Breast epithelium (tissue), 4 donors: ENCODE measurements at regions not wholly inside any gene's neighbourhood (a gene's known extent, or its start where the extent isn't known, plus 50 kb on each side); places are given as distances from the start of the nearest gene placed in this dataset.

Source experiments
- DNase-seq, 2 donors: peaks; one replicate each; pipeline ENCODE4 v3.0.0-alpha.2; 2019; ENCODE audit warnings: low spot score in 2 of 2
- H3K27ac ChIP-seq, 2 donors: fragments of 200-600 bp; sonication (generic) in 1 of 2; one replicate each; pipeline ENCODE4 v1.5.1; 2016 to 2019; ENCODE audit warnings: mild to moderate bottlenecking in 1 of 2
- H3K27me3 ChIP-seq, 2 donors: fragments of 200-600 bp; sonication (generic) in 1 of 2; one replicate each; pipeline versions ENCODE4 v1.5.1 to v1.6.0; 2017 to 2019; ENCODE audit warnings: control low read depth in 1 of 2, mild to moderate bottlenecking in 1 of 2
- H3K36me3 ChIP-seq: fragments of 200-600 bp; one replicate; pipeline ENCODE4 v1.5.1; 2019
- H3K4me1 ChIP-seq, 2 donors: fragments of 200-600 bp; sonication (generic); one replicate each; pipeline ENCODE4 v1.5.1; 2016 to 2019; ENCODE audit warnings: control low read depth in 1 of 2
- H3K4me3 ChIP-seq, 3 donors: fragments of 200-600 bp; sonication (generic); 1 replicate in 2 of 3; 2 replicates in 1 of 3; pipeline ENCODE4 v1.5.1; 2016 to 2019; ENCODE audit warnings: mild to moderate bottlenecking in 3 of 3, moderate library complexity in 2 of 3
- H3K9me3 ChIP-seq, 2 donors: fragments of 200-600 bp; sonication (generic) in 1 of 2; one replicate each; pipeline ENCODE4 v1.5.1; 2016 to 2019; ENCODE audit warnings: control low read depth in 1 of 2
- POLR2A ChIP-seq: fragments of 450-650 bp; IDR thresholded peaks from one replicate; pipeline ENCODE4 v1.6.1; 2016; ENCODE audit warnings: antibody characterized with exemption, mild to moderate bottlenecking, moderate library complexity
- POLR2AphosphoS5 ChIP-seq, 3 donors: sonication (generic); formaldehyde crosslinking; IDR thresholded peaks; one replicate each; pipeline ENCODE4 v1.6.1; 2017; ENCODE audit warnings: antibody characterized with exemption in 3 of 3
- intact Hi-C: fragments of 100-400 bp; cut with DNase I; formaldehyde crosslinking; loops from one replicate; pipeline ENCODE4 v1.15.1; 2023; ENCODE audit warnings: low total_unique reads
- TF ChIP-seq, protein P1 (sequence below), 3 donors: fragments of 450-650 bp; IDR thresholded peaks; one replicate each; pipeline ENCODE4 v1.5.1; 2016 to 2017; ENCODE audit warnings: antibody characterized with exemption in 3 of 3, mild to moderate bottlenecking in 3 of 3, moderate library complexity in 3 of 3

DNA sequence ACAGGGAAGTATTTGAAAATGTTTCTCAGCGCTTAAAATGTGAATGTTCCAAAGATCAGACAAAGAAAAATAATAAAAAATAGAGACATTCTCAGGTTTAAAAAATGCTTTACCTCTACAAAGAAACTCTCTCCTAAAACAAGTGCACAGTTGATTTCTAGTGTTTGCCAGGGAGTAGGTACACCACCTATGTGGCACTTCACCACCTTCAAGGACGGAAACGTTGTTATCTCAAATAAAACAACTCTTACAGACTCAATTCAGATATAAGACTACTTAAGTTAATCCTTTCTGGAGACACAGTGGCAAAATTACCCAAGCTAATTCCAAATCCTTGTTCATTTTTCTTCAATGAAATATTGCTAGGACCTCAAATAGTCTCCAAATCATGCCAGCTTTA lies 286.4 kb upstream of the ISL1 start:
- H3K36me3 ChIP-seq = no peaks in the 10 kb centered on the region
- no peaks in the 10 kb centered on the region for H3K9me3 ChIP-seq
- intact Hi-C loops = no loop called here
- no peak for DNase-seq
- H3K4me3 ChIP-seq = no peak overlapping the region
- no peaks in the 10 kb centered on the region for H3K4me1 ChIP-seq
- TF ChIP-seq, protein P1, sequence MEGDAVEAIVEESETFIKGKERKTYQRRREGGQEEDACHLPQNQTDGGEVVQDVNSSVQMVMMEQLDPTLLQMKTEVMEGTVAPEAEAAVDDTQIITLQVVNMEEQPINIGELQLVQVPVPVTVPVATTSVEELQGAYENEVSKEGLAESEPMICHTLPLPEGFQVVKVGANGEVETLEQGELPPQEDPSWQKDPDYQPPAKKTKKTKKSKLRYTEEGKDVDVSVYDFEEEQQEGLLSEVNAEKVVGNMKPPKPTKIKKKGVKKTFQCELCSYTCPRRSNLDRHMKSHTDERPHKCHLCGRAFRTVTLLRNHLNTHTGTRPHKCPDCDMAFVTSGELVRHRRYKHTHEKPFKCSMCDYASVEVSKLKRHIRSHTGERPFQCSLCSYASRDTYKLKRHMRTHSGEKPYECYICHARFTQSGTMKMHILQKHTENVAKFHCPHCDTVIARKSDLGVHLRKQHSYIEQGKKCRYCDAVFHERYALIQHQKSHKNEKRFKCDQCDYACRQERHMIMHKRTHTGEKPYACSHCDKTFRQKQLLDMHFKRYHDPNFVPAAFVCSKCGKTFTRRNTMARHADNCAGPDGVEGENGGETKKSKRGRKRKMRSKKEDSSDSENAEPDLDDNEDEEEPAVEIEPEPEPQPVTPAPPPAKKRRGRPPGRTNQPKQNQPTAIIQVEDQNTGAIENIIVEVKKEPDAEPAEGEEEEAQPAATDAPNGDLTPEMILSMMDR (IDR thresholded peaks at IDR 0.05) = no peak
- TF ChIP-seq POLR2A (no peak), POLR2AphosphoS5 (IDR thresholded peaks at IDR 0.05) (no peak)
- no peak overlapping the region for H3K27ac ChIP-seq
- H3K27me3 ChIP-seq = no peaks in the 10 kb centered on the region

DNA sequence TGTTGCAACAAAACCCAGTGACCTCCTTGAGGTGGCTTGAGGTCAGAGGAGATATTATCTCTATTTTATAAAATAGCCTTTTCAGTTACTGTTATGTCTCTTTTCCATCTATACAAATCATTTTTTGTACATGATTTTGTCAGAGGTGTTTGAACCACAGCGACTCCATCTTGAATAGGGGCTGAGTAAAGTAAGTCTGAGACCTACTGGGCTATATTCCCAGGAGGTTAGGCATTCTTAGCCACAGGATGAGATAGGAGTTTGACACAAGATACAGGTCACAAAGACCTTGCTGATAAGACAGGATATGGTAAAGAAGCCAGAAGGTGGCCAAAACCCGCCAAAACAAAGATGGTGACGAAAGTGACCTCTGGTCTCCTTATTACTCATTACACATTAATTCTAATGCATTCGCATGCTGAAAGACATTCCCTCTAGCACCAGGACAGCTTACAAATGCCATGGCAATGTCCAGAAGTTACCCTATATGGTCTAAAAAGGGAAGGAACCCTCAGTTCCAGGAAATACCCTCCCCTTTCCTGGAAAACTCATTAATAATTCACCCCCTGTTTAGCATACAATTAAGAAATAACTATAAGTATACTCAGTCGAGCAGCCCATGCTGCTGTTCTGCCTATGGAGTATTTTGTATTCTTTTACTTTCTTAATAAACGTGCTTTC lies 283.9 kb upstream of the ISL1 start:
- H3K9me3 ChIP-seq = no peaks in the 10 kb centered on the region
- TF ChIP-seq, protein P1 (IDR thresholded peaks at IDR 0.05) = no peak
- TF ChIP-seq POLR2AphosphoS5 (IDR thresholded peaks at IDR 0.05) = no peak
- TF ChIP-seq POLR2A = no peak
- no peaks in the 10 kb centered on the region for H3K27me3 ChIP-seq
- H3K4me1 ChIP-seq = no peaks in the 10 kb centered on the region
- intact Hi-C loops = no loop called here
- H3K4me3 ChIP-seq = no peak overlapping the region
- no peaks in the 10 kb centered on the region for H3K36me3 ChIP-seq
- H3K27ac ChIP-seq = no peak overlapping the region
- no peak for DNase-seq

DNA sequence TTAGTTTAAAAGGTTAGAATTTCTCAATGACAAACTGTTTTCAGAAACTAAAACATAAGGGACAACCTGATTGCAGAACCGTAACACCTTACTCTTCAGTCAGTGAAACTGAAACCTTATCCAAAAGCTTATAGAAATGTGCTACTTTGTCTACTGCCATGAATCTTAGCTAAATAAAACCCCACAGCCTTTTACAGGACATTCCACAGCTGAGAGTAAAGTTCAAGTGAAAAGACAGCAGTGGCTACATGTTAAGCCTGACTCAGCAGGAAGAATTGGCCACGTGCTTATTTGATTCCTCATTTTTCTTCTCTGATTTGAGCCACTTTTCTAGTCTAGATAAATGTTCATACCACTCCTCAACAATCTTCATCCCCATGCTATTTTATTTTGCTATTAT lies 278.7 kb upstream of the ISL1 start:
- intact Hi-C loops = no loop called here

DNA sequence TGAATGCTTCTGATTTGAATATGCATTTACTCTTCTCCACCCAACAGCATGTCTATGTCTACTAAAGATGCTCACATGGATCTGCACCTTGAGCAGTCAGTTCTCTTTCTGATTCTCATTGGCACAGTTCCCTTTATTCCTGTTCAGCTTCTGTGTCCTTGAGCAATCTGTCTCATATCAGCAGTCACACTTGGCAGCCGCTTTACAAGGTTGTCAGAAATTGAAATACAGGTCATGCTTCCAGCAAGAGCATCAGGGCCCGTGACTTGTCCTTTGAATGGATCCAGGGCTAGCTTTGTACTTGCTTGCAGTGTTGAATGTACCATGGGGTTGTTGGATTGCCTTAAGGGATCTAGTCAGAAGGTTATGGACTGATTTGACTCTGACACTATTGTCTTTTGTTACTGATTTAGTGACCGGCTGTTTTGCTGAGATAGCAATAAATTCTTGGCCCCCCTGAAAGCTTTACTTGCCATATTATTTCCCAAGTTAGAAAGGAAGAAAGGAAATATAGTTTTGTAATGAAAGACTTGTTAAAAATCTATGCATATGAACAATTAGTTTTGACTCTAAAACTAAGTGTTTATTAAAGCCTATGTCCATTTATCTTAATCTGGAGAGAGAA lies 273.4 kb upstream of the ISL1 start:
- Histone ChIP-seq H3K36me3 (no peaks in the 10 kb centered on the region), H3K4me1 (no peaks in the 10 kb centered on the region), H3K27ac (no peak overlapping the region), H3K9me3 (no peaks in the 10 kb centered on the region), H3K4me3 (no peak overlapping the region), H3K27me3 (no peaks in the 10 kb centered on the region)
- TF ChIP-seq, protein P1 (IDR thresholded peaks at IDR 0.05) = no peak
- TF ChIP-seq POLR2AphosphoS5 (IDR thresholded peaks at IDR 0.05) = no peak
- no peak for TF ChIP-seq POLR2A
- intact Hi-C loops = no loop called here
- DNase-seq = no peak

More for the DNA sequence above, 278.7 kb upstream of the ISL1 start:
- Histone ChIP-seq H3K27ac (no peak overlapping the region), H3K9me3 (no peaks in the 10 kb centered on the region), H3K4me1 (no peaks in the 10 kb centered on the region), H3K27me3 (no peaks in the 10 kb centered on the region), H3K36me3 (no peaks in the 10 kb centered on the region), H3K4me3 (no peak overlapping the region)
- TF ChIP-seq POLR2A = no peak
- no peak for TF ChIP-seq POLR2AphosphoS5 (IDR thresholded peaks at IDR 0.05)
- TF ChIP-seq, protein P1 (IDR thresholded peaks at IDR 0.05) = no peak
- DNase-seq = no peak

DNA sequence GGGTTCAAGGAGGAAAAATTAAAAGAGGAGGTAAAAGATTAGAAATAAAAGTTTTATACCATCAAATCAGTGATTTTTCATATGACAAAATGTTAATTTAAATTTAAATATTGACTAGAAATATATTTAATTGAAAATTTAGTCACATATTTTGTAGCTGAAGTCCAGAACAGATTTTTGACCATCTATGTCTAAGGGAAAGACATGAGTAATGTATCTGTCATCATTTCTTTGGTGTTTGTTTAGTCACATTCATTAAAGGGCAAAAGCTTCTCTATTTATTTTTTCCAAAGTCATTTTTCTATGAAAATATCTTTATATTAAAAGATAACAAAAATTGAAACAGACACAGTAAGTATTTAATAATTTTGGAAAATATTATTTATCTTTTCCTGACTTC lies 252.0 kb upstream of the ISL1 start:
- Histone ChIP-seq H3K36me3 (peaks cover 12% of the 10 kb centered on the region), H3K27ac (no peak overlapping the region), H3K4me3 (no peak overlapping the region), H3K27me3 (no peaks in the 10 kb centered on the region), H3K9me3 (no peaks in the 10 kb centered on the region), H3K4me1 (no peaks in the 10 kb centered on the region)
- no peak for DNase-seq
- TF ChIP-seq POLR2A (no peak), POLR2AphosphoS5 (IDR thresholded peaks at IDR 0.05) (no peak)
- TF ChIP-seq, protein P1 (IDR thresholded peaks at IDR 0.05) = no peak
- intact Hi-C loops = no loop called here
